Thyroid gland (tissue), 4 donors: ENCODE measurements at regions not wholly inside any gene's neighbourhood (a gene's known extent, or its start where the extent isn't known, plus 50 kb on each side); places are given as distances from the start of the nearest gene placed in this dataset.

ENCODE experiments used
- DNase-seq, 2 donors: peaks; one replicate each; pipeline ENCODE4 v3.0.0-alpha.2; 2019
- H3K27ac ChIP-seq, 3 donors: fragments of 200-600 bp; sonication (generic); 1 replicate in 2 of 3; 2 replicates in 1 of 3; pipeline ENCODE4 v1.5.1; 2016 to 2019; ENCODE audit warnings: mild to moderate bottlenecking in 1 of 3, moderate library complexity in 1 of 3
- H3K27me3 ChIP-seq: fragments of 200-600 bp; sonication (generic); one replicate; pipeline ENCODE4 v1.5.1; 2019
- H3K36me3 ChIP-seq, 2 donors: fragments of 200-600 bp; sonication (generic); one replicate each; pipeline ENCODE4 v1.5.1; 2016 to 2019
- H3K4me1 ChIP-seq, 2 donors: fragments of 200-600 bp; sonication (generic); one replicate each; pipeline ENCODE4 v1.5.1; 2017 to 2019
- H3K4me3 ChIP-seq, 3 donors: fragments of 200-600 bp; sonication (generic); replicated peaks in 1 of 3; 1 replicate in 2 of 3; 2 replicates in 1 of 3; pipeline ENCODE4 v1.5.1; 2016; ENCODE audit warnings: mild to moderate bottlenecking in 1 of 3
- H3K9me3 ChIP-seq: fragments of 200-600 bp; sonication (generic); one replicate; pipeline ENCODE4 v1.5.1; 2017
- CTCF ChIP-seq, 6 experiments: fragments of 200-600 bp in 3 of 6; fragments of 450-650 bp in 3 of 6; sonication (generic) in 3 of 6; IDR thresholded peaks; one replicate each; pipeline ENCODE4 v1.5.1; 2016 to 2019; ENCODE audit warnings: antibody characterized with exemption in 6 of 6, mild to moderate bottlenecking in 2 of 6, inconsistent platforms in 1 of 6, moderate library complexity in 1 of 6
- POLR2A ChIP-seq, 2 donors: fragments of 450-650 bp; IDR thresholded peaks; one replicate each; pipeline ENCODE4 v1.6.1; 2017; ENCODE audit warnings: antibody characterized with exemption in 2 of 2, mild to moderate bottlenecking in 2 of 2, moderate library complexity in 1 of 2
- WGBS, 2 donors: methylation state at CpG; one replicate each; pipeline ENCODE4 v1.1.5; 2017; 5-methylcytosine and 5-hydroxymethylcytosine counted together
- intact Hi-C: fragments of 100-400 bp; cut with DNase I; formaldehyde crosslinking; loops from one replicate; pipeline ENCODE4 v1.15.1; 2023

- H3K9me3 ChIP-seq, result no peaks in the 10 kb centered on the region
- TF ChIP-seq POLR2A (IDR thresholded peaks at IDR 0.05), result no peak
- no peak for TF ChIP-seq CTCF (IDR thresholded peaks at IDR 0.05)
- no peaks in the 10 kb centered on the region for H3K36me3 ChIP-seq
- no peaks in the 10 kb centered on the region for H3K27me3 ChIP-seq
- H3K27ac ChIP-seq, result no peak overlapping the region
- intact Hi-C loops, result no loop called here
- H3K4me1 ChIP-seq, result no peaks in the 10 kb centered on the region
- no peak overlapping the region for H3K4me3 ChIP-seq
- 69 to 73% methylated on average over 16 of the region's 16 CpGs for WGBS, 2 donors
- DNase-seq, result no peak
These were observed 234.0 kb downstream of the SNX10 start for GRCh38 chr7:26525398-26526264.

- WGBS, 2 donors, result 43 to 53% methylated on average over 4 of the region's 4 CpGs
- no peak overlapping the region for H3K4me3 ChIP-seq
- TF ChIP-seq POLR2A (IDR thresholded peaks at IDR 0.05), result no peak
- TF ChIP-seq CTCF (IDR thresholded peaks at IDR 0.05), result no peak
- no peaks in the 10 kb centered on the region for H3K27me3 ChIP-seq
- H3K27ac ChIP-seq, result no peak overlapping the region
- no peaks in the 10 kb centered on the region for H3K4me1 ChIP-seq
- no peaks in the 10 kb centered on the region for H3K9me3 ChIP-seq
- intact Hi-C loops, result no loop called here
- no peaks in the 10 kb centered on the region for H3K36me3 ChIP-seq
- no peak for DNase-seq
These were observed 234.6 kb downstream of the SNX10 start for GRCh38 chr7:26526265-26526587.

- 80 to 85% methylated on average over 1 of the region's 1 CpG for WGBS, 2 donors
- no peaks in the 10 kb centered on the region for H3K9me3 ChIP-seq
- intact Hi-C loops, result no loop called here
- H3K36me3 ChIP-seq, result no peaks in the 10 kb centered on the region
- H3K27ac ChIP-seq, result no peak overlapping the region
- no peak for TF ChIP-seq POLR2A (IDR thresholded peaks at IDR 0.05)
- no peaks in the 10 kb centered on the region for H3K4me1 ChIP-seq
- H3K4me3 ChIP-seq, result no peak overlapping the region
- H3K27me3 ChIP-seq, result no peaks in the 10 kb centered on the region
- DNase-seq, result no peak
These were observed 240.3 kb downstream of the SNX10 start for GRCh38 chr7:26531926-26532325.

GRCh38 chr7:26532471-26532870, 240.8 kb downstream of the SNX10 start:
- 89 to 91% methylated on average over 1 of the region's 1 CpG for WGBS, 2 donors
- no peak for DNase-seq
- TF ChIP-seq POLR2A (IDR thresholded peaks at IDR 0.05) (no peak), CTCF (IDR thresholded peaks at IDR 0.05) (no peak)
- H3K4me1 ChIP-seq, result no peaks in the 10 kb centered on the region
- no peaks in the 10 kb centered on the region for H3K36me3 ChIP-seq
- intact Hi-C loops, result no loop called here
- no peaks in the 10 kb centered on the region for H3K27me3 ChIP-seq
- no peak overlapping the region for H3K27ac ChIP-seq
- H3K4me3 ChIP-seq, result no peak overlapping the region
- no peaks in the 10 kb centered on the region for H3K9me3 ChIP-seq

GRCh38 chr7:26533217-26533616, 241.6 kb downstream of the SNX10 start:
- intact Hi-C loops, result no loop called here
- Histone ChIP-seq H3K27ac (no peak overlapping the region), H3K27me3 (no peaks in the 10 kb centered on the region), H3K9me3 (no peaks in the 10 kb centered on the region), H3K36me3 (no peaks in the 10 kb centered on the region), H3K4me1 (no peaks in the 10 kb centered on the region), H3K4me3 (no peak overlapping the region)
- WGBS, 2 donors, result 70 to 71% methylated on average over 4 of the region's 4 CpGs
- DNase-seq, result no peak
- TF ChIP-seq CTCF (IDR thresholded peaks at IDR 0.05) (no peak), POLR2A (IDR thresholded peaks at IDR 0.05) (no peak)
